HCT116 (cell line): ENCODE measurements at regions not wholly inside any gene's neighbourhood (a gene's known extent, or its start where the extent isn't known, plus 50 kb on each side); places are given as distances from the start of the nearest gene placed in this dataset.

Experiments used
- ATF3 ChIP-seq: IDR thresholded peaks from 2 replicates; pipeline ENCODE4 v1.6.1; 2012
- YY1 ChIP-seq: IDR thresholded peaks from 2 replicates; pipeline ENCODE4 v1.6.1; 2011; ENCODE audit warnings: low read length, low read depth, moderate library complexity, mild to moderate bottlenecking; ENCODE audit not compliant: insufficient replicate concordance; ENCODE audit errors: extremely low read depth

- TF ChIP-seq YY1 (no peak), ATF3 (no peak)
These were observed 211.5 kb downstream of the PDGFRA start for GRCh38 chr4:54440394-54441136.
